GM12878 (cell line): ENCODE measurements at regions not wholly inside any gene's neighbourhood (a gene's known extent, or its start where the extent isn't known, plus 50 kb on each side); places are given as distances from the start of the nearest gene placed in this dataset.

ENCODE experiments used
- ATAC-seq: fragments of 200-7000 bp; cut with Tn5 transposase; 3 replicates; pipeline ENCODE4 v1.9.1; 2020; ENCODE audit warnings: mild to moderate bottlenecking, moderate library complexity
- BruUV-seq: library from RNA; stranded (reverse); fragments of 400-500 nt; replicated peaks from 2 replicates; lab custom pipeline; 2021; lab: Mats Ljungman, UMichigan
- CTCF ChIA-PET: fragments of 300-600 bp; sonication (Branson Sonifier 250); formaldehyde crosslinking; extraction: SDS; loops from one replicate; lab custom pipeline; 2021; ENCODE audit warnings: inconsistent platforms; lab: Yijun Ruan, JAX
- POLR2A ChIA-PET: fragments of 350-600 bp; formaldehyde crosslinking; extraction: SDS; loops from one replicate; lab custom pipeline; 2021; ENCODE audit warnings: inconsistent platforms; lab: Charles Lee
- RAD21 ChIA-PET: fragments of 300-600 bp; sonication (Branson Sonifier 250); formaldehyde crosslinking; loops from one replicate; lab custom pipeline; 2023; ENCODE audit warnings: antibody characterized with exemption; ENCODE audit not compliant: unreplicated experiment; lab: Charles Lee
- SMC1A ChIA-PET: fragments of 300-600 bp; sonication (Branson Sonifier 250); formaldehyde crosslinking; loops from one replicate; lab custom pipeline; 2023; ENCODE audit not compliant: unreplicated experiment, uncharacterized antibody; lab: Charles Lee
- DNase-seq: peaks from one replicate; pipeline ENCODE4 v3.0.0-alpha.2; 2011; ENCODE audit warnings: low read depth, low spot score
- FAIRE-seq: peaks from 3 replicates; lab custom pipeline; 2011; peaks lifted over from hg19 to GRCh38; lab: Jason Lieb, UNC
- H2AFZ ChIP-seq: 2 replicates; pipeline ENCODE4 v1.6.0; 2011; ENCODE audit warnings: low read depth, low read length, control low read depth; ENCODE audit not compliant: control insufficient read depth
- H3K27ac ChIP-seq: 2 replicates; pipeline ENCODE4 v1.5.1; 2011; ENCODE audit warnings: control low read depth; ENCODE audit not compliant: control insufficient read depth, insufficient read depth
- H3K27me3 ChIP-seq, 2 experiments: replicated peaks in 1 of 2; 2 replicates each; pipeline versions ENCODE4 v1.6.0 to v1.6.1; 2011; ENCODE audit warnings: low read length in 1 of 2; ENCODE audit not compliant: control insufficient read depth in 2 of 2, insufficient read depth in 2 of 2
- H3K36me3 ChIP-seq, 2 experiments: 2 replicates each; pipeline ENCODE4 v1.5.1; 2011; ENCODE audit warnings: low read length in 1 of 2; ENCODE audit not compliant: control insufficient read depth in 2 of 2, insufficient read depth in 2 of 2
- H3K4me1 ChIP-seq: 2 replicates; pipeline ENCODE4 v1.6.1; 2011; ENCODE audit warnings: mild to moderate bottlenecking, low read length, moderate library complexity, mixed read lengths; ENCODE audit not compliant: control insufficient read depth, insufficient read depth
- H3K4me2 ChIP-seq: 2 replicates; pipeline ENCODE4 v1.6.0; 2011; ENCODE audit warnings: control low read depth; ENCODE audit not compliant: control insufficient read depth, insufficient read depth
- H3K4me3 ChIP-seq: fragments of 200-600 bp; sonication (generic); 2 replicates; pipeline ENCODE4 v1.5.1; 2016
- H3K79me2 ChIP-seq: 2 replicates; pipeline ENCODE4 v1.6.0; 2011; ENCODE audit warnings: low read length; ENCODE audit not compliant: control insufficient read depth, insufficient read depth
- H3K9ac ChIP-seq: 2 replicates; pipeline ENCODE4 v1.8.0; 2011; ENCODE audit warnings: low read length, control low read depth, mixed read lengths; ENCODE audit not compliant: control insufficient read depth, insufficient read depth
- H3K9me3 ChIP-seq: replicated peaks from 3 replicates; pipeline ENCODE4 v1.5.1; 2011; ENCODE audit warnings: mild to moderate bottlenecking, low read length; ENCODE audit not compliant: control insufficient read depth, insufficient read depth
- H4K20me1 ChIP-seq: 2 replicates; pipeline ENCODE4 v1.6.0; 2011; ENCODE audit not compliant: control insufficient read depth, insufficient read depth
- NR2C2 ChIP-seq: IDR thresholded peaks from 2 replicates; pipeline ENCODE4 v1.6.1; 2011; ENCODE audit warnings: borderline replicate concordance, low read depth; ENCODE audit not compliant: control insufficient read depth, insufficient read length
- WGBS: methylation state at CpG from one replicate; pipeline ENCODE4 v1.1.6; 2016; ENCODE audit warnings: low lambda C conversion rate; ENCODE audit not compliant: insufficient replicate concordance, insufficient coverage; ENCODE audit errors: missing lambda C conversion rate; 5-methylcytosine and 5-hydroxymethylcytosine counted together
- in situ Hi-C: fragments of 300-500 bp; cut with MboI; formaldehyde crosslinking; loops from 9 replicates; pipeline ENCODE4 v1.14.3; 2018; ENCODE audit warnings: mixed read lengths
- intact Hi-C: fragments of 100-400 bp; cut with micrococcal nuclease; formaldehyde crosslinking; loops from one replicate; pipeline ENCODE4 v1.14.2; 2022; ENCODE audit not compliant: unreplicated experiment

GRCh38 chr17:19482576-19482975, 51.1 kb upstream of the SLC47A1 start:
- Histone ChIP-seq H3K9ac (no peak overlapping the region), H3K36me3 (no peaks in the 10 kb centered on the region), H3K27me3 (no peaks in the 10 kb centered on the region), H3K79me2 (no peaks in the 10 kb centered on the region), H4K20me1 (no peaks in the 10 kb centered on the region), H3K27ac (no peak overlapping the region), H3K9me3 (no peaks in the 10 kb centered on the region), H3K4me1 (no peaks in the 10 kb centered on the region), H3K4me2 (no peak overlapping the region), H2AFZ (no peak overlapping the region), H3K4me3 (no peak overlapping the region)
- ATAC-seq (no peak), FAIRE-seq (no peak), DNase-seq (no peak)
- in situ Hi-C loops (no loop called here), intact Hi-C loops (no loop called here)
- ChIA-PET CTCF (no interaction called here), RAD21 (no interaction called here), SMC1A (no interaction called here), POLR2A (interaction anchor here (0.6 kb wide), 1 partner anchor 14 kb away, joined by 4 read pairs; no protein-coding TSS in a partner anchor)
- no TSS peak for BruUV-seq
- WGBS, result 0% methylated on average over 1 of the region's 1 CpG
- TF ChIP-seq NR2C2, result no peak
